ENCODE measurements at regions not wholly inside any gene's neighbourhood (a gene's known extent, or its start where the extent isn't known, plus 50 kb on each side); places are given as distances from the start of the nearest gene placed in this dataset.

- TF ChIP-seq REST (IDR thresholded peaks at IDR 0.05), result no peak
- no peak for TF ChIP-seq CTCF (IDR thresholded peaks at IDR 0.05; ENCODE audit: low read depth, low read length, missing input control)
- TF ChIP-seq YY1 (IDR thresholded peaks at IDR 0.05), result no peak
- TF ChIP-seq RAD21 (IDR thresholded peaks at IDR 0.05), result no peak
- TF ChIP-seq TAF1 (conservative IDR thresholded peaks at IDR 0.05), result no peak
- TF ChIP-seq MAX (IDR thresholded peaks at IDR 0.05), result no peak
- TF ChIP-seq HNF4A (conservative IDR thresholded peaks at IDR 0.05), result no peak
- TF ChIP-seq GABPA (IDR thresholded peaks at IDR 0.05 in 1 of 2, conservative IDR thresholded peaks at IDR 0.05 in 1 of 2), result no peak
Measured at GRCh38 chr6:62993951-62994350, 217.3 kb upstream of the FKBP1C start.
